GM20000 (cell line): ENCODE measurements at regions not wholly inside any gene's neighbourhood (a gene's known extent, or its start where the extent isn't known, plus 50 kb on each side); places are given as distances from the start of the nearest gene placed in this dataset.

Experiments used
- DNase-seq: peaks from one replicate; pipeline ENCODE4 v3.0.0; 2012; ENCODE audit warnings: low spot score
- CTCF ChIP-seq: IDR thresholded peaks from 2 replicates; pipeline ENCODE4 v1.5.1; 2012; ENCODE audit warnings: mild to moderate bottlenecking, control low read depth; ENCODE audit errors: extremely low read depth, missing control alignments

DNA sequence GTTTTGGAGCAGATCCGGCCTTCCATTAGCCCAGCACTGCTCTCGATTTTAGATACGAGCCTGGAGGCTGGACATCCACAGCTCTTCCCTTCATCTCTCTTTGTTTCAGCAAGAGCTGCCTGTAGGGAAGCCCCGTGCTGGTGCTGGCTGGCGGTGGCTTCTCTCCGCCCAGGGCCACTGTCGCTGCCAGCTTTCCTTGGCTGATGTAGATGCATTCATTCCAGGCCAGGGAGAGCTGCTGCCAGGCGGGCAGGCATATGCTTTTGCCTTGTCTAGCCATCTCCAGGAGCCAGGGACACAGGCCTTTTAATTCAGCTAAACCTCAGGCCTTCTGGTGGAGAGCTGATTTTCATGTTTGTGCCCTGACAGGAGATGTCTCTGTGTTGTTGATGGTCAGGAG is 409.3 kb upstream of the CLINT1 start:
- TF ChIP-seq CTCF = no peak

GRCh38 chr5:158267228-158267627 is 408.3 kb upstream of the CLINT1 start:
- TF ChIP-seq CTCF = no peak
- no peak for DNase-seq

More for the DNA sequence above, 409.3 kb upstream of the CLINT1 start:
- DNase-seq = no peak

DNA sequence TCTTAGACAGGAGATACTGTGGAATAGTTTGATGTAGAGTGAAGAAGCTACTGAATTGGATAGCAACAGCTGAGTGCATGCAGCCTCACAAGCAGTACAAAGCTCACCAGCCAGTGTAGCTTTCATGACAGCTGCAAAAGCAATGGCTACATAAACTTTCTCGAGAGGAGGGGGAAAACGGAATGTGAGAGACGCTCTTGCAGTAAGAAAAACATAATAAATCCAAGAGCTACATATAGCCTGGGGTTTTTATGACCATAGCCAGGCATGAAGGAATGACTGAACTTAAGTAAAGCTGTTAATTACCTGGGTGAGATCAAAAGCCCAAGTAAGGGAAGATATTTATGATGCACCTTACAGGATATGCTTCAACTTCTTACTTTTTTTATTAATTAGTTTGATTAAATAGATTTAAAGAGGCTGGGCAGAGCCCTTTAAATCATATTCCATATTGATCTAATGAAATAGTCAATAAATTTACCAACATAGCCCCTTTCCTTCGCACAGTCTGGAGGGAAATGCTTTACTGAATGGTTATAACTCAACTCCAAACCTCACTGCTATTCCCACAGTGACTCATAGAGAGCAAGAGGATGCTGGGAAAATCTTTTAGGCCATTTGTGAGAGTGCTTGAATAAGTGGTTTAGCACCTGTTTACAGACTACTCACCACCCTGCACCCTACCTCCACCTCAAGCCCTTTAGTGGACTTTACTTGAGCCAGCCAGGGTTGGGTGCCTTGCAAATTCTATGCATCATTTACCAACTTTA is 407.2 kb upstream of the CLINT1 start:
- TF ChIP-seq CTCF = no peak
- no peak for DNase-seq

- no peak for TF ChIP-seq CTCF
- DNase-seq = no peak
These were observed 406.4 kb upstream of the CLINT1 start for GRCh38 chr5:158265346-158265745.

DNA sequence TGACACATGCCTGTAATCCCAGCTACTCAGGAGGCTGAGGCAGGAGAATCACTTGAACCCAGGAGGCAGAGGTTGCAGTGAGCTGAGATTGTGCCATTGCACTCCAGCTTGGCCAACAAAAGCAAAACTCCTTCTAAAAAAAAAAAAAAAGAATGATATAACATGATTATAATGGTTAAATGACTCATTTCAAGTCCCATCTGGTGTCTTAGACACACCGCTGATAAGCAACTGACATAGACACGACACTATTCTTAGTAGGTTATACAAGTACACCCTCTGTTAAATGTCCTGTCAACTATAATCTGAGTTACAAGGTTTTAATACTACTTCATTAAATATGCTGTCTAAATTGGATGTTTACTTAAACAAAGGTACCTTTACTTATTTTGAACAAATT is 405.3 kb upstream of the CLINT1 start:
- DNase-seq = no peak
- TF ChIP-seq CTCF = no peak

- no peak for DNase-seq
- no peak for TF ChIP-seq CTCF
These were observed 402.9 kb upstream of the CLINT1 start for GRCh38 chr5:158261674-158262367.

DNA sequence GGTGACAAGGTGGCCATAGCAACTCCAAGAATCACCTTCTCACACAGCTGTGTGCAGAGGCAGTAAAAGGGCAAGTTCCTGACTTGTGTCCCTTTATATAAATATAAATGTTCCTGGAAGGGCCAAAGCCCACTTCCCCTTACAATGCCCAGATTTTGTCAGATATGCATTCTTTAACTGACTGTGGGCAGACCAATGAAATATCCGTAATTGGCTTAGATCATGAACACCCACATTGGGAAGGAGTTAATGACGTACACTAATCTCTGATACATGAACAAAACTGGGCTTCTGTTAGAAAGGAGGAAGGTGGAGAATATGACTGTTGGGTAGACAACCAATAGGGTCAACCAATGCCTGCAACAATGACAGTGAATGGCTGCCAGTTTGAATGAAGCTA is 397.2 kb upstream of the CLINT1 start:
- no peak for DNase-seq
- TF ChIP-seq CTCF = no peak
